SH-SY5Y (cell line): ENCODE measurements at regions not wholly inside any gene's neighbourhood (a gene's known extent, or its start where the extent isn't known, plus 50 kb on each side); places are given as distances from the start of the nearest gene placed in this dataset.

ENCODE experiments used
- GATA2 ChIP-seq: IDR thresholded peaks from 2 replicates; pipeline ENCODE4 v1.6.1; 2011; ENCODE audit warnings: mild to moderate bottlenecking, low read depth, low read length
- GATA3 ChIP-seq: IDR thresholded peaks from 2 replicates; pipeline ENCODE4 v1.6.1; 2011; ENCODE audit warnings: low read depth, mild to moderate bottlenecking, low read length, moderate library complexity

DNA sequence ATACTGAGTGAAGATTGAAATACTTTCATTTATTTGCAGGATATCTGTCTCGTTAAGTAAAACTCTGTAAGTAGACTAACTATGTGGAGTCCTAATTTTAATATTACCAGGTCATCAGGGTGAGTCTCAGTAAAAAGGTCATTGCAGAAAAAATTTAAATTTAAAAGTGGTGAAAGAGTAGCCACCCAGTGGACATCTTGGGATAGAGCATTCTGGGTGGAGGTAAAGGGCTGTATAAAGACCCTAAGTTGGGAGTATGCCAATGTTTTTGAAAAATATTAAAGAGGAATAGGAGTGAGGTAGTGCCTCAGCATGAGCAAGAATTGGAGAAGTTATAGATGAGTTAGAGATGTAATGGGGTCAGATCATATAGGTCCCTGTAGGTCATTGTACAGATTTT, 145.5 kb downstream of the HMHB1 start:
- no peak for TF ChIP-seq GATA2
- TF ChIP-seq GATA3: no peak
